Activated CD8-positive, alpha-beta memory T cell treated with anti-CD3 and anti-CD28 coated beads, Interleukin-2, amount 50 U/mL, for 1 hour (primary cell): ENCODE measurements at regions not wholly inside any gene's neighbourhood (a gene's known extent, or its start where the extent isn't known, plus 50 kb on each side); places are given as distances from the start of the nearest gene placed in this dataset.

Experiments used
- DNase-seq: peaks from one replicate; pipeline ENCODE4 v3.0.0-alpha.2; 2020; ENCODE audit errors: extremely low read depth

GRCh38 chrX:45879512-45879911 is 665.7 kb downstream of the ZNF674 start:
- no peak for DNase-seq

GRCh38 chrX:45876206-45876605 is 669.0 kb downstream of the ZNF674 start:
- DNase-seq: no peak

DNA sequence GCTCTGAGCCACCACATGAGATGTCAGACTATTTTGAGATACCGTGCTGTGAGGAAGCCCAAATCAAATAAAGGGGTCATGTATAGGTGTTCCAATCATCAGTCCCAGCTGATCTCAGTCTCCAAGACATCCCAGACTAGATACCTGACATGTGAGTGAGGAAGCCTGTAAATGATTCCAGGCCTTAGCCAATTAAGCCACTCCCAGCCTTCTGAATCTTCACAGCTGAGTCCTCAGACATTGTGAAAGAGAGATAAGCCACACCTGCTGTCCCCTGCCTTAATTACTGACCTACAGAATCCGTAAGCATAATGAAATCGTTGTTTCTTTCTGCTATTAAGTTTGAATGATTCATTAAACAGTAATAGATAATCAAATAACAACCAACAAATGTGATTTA is 671.4 kb downstream of the ZNF674 start:
- DNase-seq: no peak

GRCh38 chrX:45872480-45872879 is 671.8 kb upstream of the DIPK2B start:
- no peak for DNase-seq

DNA sequence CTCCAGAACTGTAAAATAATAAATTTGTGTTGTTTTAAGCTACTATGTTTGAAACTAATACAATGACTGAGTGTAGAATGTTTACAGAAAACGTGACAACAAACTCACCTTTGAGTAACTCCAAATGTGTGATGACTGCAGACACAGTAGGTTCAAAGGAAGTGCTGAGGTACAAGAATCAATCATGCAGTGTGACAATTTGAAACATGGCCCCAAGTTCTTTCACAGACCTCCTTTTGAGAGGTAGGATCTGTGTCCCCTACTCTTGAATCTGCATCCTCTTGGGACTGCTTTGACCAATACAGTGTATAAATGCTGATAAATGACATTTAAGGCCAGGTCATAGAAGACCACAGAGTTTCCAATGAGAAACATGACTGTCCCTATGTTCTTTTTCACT is 667.7 kb upstream of the DIPK2B start:
- no peak for DNase-seq

DNA sequence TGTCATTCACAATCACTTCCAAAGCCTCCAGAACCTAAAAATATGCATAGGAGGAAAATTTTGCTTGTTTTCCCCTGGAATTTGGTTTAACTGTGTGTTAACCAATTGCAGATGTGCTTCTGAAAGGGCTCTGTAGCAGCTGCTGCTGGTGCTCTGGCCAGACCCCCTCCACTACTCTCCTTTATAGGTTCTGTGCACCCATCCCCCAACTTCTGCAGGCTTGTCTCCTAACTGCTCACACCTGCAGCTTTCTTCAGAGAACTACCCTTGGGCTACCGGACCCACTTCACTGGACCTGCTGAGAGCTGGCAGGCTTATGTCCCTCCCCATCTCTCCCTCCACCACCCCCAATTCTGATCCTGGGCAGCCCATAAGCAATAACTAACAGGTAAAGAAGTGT is 662.1 kb upstream of the DIPK2B start:
- no peak for DNase-seq

DNA sequence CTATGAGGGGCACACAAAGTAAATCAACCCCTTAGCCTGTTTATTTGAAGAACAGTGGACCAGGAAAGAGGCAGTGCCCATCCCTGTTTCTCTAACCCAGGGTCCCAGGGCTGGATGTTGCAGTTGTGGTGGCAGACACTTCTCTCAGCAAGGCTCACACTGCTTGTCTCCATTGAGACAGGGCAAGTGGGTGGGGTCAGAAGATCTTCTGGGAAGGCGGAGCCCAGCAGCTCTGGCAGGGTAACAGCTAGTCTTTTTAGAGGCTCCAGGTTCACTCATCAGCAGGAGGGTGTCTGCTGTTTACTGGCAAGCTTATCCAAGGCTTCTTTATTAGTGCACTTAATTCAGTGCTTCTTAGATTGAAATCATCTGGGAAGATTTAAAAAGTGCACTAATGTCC is 659.8 kb upstream of the DIPK2B start:
- DNase-seq: no peak

DNA sequence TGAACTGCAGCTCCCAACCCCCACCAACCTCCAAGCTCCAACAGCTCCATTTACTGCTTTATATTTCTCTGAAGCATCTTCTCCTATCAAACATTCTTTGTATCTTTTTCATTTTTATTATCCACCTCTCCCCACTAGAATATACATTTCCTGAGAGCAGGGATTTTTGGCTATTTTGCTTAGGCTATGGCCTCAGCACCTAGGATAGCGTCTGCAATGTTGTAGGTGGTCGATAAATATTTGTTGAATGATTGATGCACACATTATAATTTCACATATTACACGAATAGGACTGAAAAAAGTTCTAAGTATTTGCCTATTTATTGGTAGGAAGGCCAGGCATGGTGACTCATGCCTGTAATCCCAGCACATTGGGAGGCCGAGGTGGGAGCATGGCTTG is 658.7 kb upstream of the DIPK2B start:
- no peak for DNase-seq

- DNase-seq: no peak
Measured at GRCh38 chrX:45852884-45853283, 652.2 kb upstream of the DIPK2B start.

DNA sequence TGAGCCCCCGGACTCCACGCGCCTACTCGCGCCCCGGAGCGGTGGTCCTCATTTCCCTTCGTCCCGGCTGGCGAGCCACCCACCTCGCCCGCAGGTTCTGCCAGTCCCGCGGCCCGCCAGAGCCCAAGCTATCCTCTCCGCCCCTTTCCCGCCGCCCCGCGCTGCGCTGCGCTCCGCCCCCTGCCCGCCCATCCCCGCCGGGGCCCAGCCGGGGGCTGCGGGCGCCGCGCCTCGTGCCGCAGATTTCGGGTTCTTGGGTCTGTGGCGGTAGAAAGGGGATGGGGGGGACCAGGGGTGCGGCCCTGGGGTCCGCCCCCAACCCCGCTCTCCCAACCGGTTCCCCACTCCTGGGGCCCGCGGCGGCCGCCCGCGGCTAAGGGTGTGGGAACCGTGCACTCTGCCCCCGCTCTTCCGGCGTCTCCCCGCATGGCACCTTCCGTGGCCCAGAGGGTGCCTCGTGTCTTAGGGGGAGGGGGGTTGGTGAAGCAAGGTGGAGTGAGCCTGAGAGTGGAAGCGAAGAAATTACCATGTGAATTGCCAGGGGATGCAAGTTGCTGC is 650.8 kb upstream of the DIPK2B start:
- no peak for DNase-seq

GRCh38 chrX:45850775-45851433 is 650.2 kb upstream of the DIPK2B start:
- no peak for DNase-seq

DNA sequence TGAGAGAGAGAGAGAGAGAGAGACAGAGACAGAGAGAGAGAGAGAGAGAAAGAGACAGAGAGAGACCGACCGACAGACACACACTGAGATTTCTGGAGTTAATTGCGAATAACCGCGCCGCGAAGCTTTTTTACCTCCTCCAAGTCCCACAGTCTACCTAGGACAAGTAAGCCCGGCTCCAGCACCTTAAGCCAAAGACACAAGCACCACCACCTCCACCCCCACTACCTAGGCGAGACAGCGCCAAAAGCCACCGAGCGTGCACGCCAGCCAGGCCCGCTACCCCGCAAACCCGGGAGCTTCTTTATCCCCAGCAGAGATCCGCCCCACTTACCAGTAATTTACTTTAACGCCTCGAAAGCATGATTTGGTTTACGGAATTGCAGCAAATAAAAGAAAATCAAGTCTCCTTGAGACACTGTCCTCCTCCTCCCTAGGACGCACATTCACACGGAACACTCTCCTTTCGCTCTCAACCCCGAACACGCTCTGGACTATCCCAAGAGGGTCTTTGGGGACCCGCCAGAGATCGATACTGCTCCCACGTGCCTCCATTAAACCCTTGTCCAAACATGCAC is 649.6 kb upstream of the DIPK2B start:
- no peak for DNase-seq

- DNase-seq: no peak
Measured at GRCh38 chrX:45849261-45849862, 648.7 kb upstream of the DIPK2B start.

DNA sequence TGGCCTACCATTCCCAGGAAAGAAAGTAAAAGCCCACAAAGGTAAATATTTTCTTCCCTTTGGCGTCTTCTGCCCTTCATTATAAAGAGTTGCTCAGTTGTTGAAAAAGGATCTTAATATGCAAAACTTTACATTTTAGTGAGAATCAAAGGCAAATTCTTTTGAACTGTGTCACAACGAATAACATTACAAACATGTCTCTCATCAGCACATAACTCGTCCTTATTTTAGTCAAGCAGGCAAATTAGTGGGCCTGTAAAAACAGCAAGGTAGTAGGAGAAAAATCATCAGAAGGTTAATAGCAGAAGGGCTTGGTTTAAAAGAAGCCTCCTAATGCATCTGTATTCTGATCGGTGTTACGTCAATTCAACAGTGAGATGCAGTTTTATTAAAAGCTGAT is 647.3 kb upstream of the DIPK2B start:
- no peak for DNase-seq

DNA sequence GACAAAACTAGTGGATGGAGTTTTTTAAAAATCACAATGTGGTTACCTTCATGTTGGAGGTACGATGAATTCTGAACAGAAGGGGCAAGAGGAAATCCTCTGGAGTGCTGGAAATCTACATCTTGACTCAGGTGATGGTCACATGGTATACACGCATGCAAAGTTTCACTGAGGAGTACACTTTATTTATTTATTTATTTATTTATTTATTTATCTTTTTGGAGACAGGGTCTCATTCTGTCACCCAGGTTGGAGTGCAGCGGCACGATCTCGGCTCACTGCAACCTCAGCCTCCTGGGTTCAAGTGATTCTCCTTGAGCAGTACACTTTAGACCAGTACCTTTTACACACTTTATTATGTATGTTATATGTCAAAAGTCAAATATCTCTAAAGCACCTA is 645.7 kb upstream of the DIPK2B start:
- no peak for DNase-seq

DNA sequence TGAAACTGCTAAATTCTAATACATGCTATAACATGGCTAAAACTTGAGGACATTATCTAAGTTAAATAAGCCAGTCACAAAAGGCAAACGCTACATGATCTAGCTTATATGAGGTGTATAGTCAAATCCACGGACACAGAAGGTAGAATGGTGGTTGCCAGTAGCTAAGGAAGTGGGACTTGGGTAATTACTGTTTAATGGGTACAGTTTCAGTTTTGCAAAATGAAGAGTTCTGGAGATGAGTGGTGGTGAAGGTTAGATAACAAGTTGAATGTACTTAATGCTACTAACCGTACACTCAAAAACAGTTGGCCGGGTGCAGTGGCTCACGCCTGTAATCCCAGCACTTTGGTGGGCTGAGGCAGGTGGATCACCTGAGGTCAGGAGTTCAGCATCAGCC is 644.5 kb upstream of the DIPK2B start:
- DNase-seq: no peak

GRCh38 chrX:45843518-45843917 is 642.8 kb upstream of the DIPK2B start:
- no peak for DNase-seq

DNA sequence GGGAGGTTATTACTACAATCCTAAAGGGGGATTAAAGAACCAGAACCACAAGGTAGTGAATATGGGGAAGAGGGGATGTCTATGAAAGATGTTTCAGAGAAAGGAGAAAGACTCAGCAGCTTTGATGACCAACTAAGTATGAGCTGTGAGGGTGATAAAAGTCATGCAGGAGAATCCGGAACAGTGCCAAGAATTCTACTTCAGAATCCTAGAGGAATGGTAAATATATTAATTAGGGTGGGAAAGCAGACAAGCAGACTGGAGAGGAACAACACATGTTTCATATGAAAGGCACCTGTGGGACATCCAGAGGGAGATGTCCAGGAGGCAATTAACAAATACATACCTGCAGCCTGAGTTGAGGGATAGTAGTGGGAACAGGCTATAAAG is 642.2 kb upstream of the DIPK2B start:
- DNase-seq: no peak

- DNase-seq: no peak
Measured at GRCh38 chrX:45842207-45842925, 641.7 kb upstream of the DIPK2B start.

DNA sequence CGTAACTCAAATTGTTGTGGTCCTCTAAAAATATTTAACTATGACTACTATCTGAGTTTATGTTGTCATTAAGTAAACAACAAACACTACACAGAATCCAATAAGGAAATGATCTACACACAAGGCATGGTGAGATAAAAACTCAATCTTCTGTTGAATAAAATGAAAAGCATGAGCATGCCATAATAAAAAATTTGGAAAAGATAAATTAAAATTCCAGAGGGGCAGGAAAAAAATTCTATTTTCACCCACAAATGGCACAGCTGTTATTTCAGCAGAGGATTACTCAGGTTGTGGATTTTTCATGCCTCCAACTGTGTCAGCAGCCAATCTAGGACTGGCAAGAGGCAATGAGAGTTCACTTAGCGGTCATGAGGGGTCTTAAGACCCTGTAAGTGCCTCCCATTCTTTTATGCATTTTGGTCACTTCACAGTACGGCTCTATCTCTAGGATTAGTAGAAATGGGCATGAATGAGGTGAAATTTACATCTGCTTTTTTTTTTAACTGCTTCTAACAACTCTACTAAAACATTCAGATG is 639.8 kb upstream of the DIPK2B start:
- DNase-seq: no peak

DNA sequence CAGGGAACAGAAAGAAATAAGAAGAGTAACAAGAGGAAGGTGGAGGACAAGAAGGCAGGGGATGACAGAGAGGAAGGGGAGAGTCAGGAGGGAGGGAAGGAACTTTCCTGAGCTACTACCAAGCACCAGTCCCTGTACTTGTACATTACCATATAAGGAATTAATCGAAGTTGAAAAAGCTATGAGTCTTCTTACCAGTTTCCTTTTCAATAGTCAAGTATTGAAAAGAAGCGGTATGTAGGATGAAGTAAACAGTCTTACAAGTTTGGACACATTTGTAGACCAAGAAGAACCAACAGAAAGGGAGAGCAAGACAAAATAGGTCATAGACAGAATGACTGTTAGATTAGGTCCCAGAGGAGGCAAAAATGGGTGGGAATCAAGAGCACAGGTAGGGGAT is 629.7 kb upstream of the DIPK2B start:
- no peak for DNase-seq

DNA sequence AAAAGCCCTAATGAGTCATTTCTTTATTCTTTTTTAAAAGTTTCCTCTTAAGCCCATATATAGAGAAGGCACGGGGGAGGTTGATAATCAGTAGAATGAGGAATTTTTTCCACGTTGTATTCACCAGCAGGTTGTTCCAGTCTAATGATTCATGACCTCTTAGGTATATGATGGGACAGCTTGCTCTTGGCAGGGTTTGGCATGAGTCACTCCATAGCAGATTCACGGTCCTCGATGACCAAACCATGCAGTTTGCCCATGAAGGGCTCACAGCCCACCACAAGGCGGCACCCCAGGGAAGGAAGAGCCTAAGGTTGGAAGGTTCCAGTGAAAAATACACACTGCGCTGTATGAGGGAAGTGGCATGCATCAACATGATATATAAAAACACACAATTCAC is 623.8 kb upstream of the DIPK2B start:
- no peak for DNase-seq
